Right lobe of liver (tissue), 6 donors: ENCODE measurements at regions not wholly inside any gene's neighbourhood (a gene's known extent, or its start where the extent isn't known, plus 50 kb on each side); places are given as distances from the start of the nearest gene placed in this dataset.
A peak's percentile ranks its signal among the peaks of the same experiment; 100 is the strongest.

Experiments used
- ATAC-seq, 4 donors: fragments of 200-7000 bp; cut with Tn5 transposase; one replicate each; pipeline ENCODE4 v1.9.1; 2020; ENCODE audit warnings: mild to moderate bottlenecking in 4 of 4, moderate library complexity in 4 of 4
- DNase-seq, 3 donors: peaks; one replicate each; pipeline ENCODE4 v3.0.0-alpha.2; 2020
- H3K27ac ChIP-seq, 3 donors: fragments of 200-600 bp; one replicate each; pipeline ENCODE4 v1.8.0; 2022
- H3K27me3 ChIP-seq, 2 donors: fragments of 200-600 bp; one replicate each; pipeline ENCODE4 v1.8.0; 2022
- H3K36me3 ChIP-seq, 4 donors: fragments of 200-600 bp; sonication (generic) in 1 of 4; one replicate each; pipeline versions ENCODE4 v1.5.1 to v1.8.0; 2017 to 2022; ENCODE audit warnings: control low read depth in 1 of 4
- H3K4me1 ChIP-seq, 4 donors: fragments of 200-600 bp; sonication (generic) in 1 of 4; one replicate each; pipeline versions ENCODE4 v1.5.1 to v1.8.0; 2017 to 2022; ENCODE audit warnings: control low read depth in 1 of 4
- H3K4me3 ChIP-seq, 3 donors: fragments of 200-600 bp; one replicate each; pipeline ENCODE4 v1.8.0; 2022
- H3K9me3 ChIP-seq, 4 donors: fragments of 200-600 bp; sonication (generic) in 1 of 4; one replicate each; pipeline versions ENCODE4 v1.5.1 to v1.8.0; 2017 to 2022; ENCODE audit warnings: control low read depth in 1 of 4
- CTCF ChIP-seq, 4 donors: fragments of 200-600 bp in 3 of 4; fragments of 450-650 bp in 1 of 4; IDR thresholded peaks; one replicate each; pipeline versions ENCODE4 v1.5.1 to v1.8.0; 2016 to 2022; ENCODE audit warnings: antibody characterized with exemption in 4 of 4, mild to moderate bottlenecking in 2 of 4
- POLR2A ChIP-seq: fragments of 450-650 bp; IDR thresholded peaks from one replicate; pipeline ENCODE4 v1.6.1; 2017; ENCODE audit warnings: antibody characterized with exemption, mild to moderate bottlenecking
- WGBS: methylation state at CpG from one replicate; pipeline ENCODE4 v1.1.6; 2018; ENCODE audit warnings: low coverage, low lambda C conversion rate; ENCODE audit not compliant: insufficient coverage; ENCODE audit errors: missing lambda C conversion rate; 5-methylcytosine and 5-hydroxymethylcytosine counted together
- intact Hi-C, 2 donors: fragments of 100-400 bp; cut with DNase I; formaldehyde crosslinking; loops; one replicate each; pipeline versions ENCODE4 v1.11.2 to v1.14.1; 2022
- donor health status: DM: no; HTN: yes; CAD: no.
- donor health status: DM: no; HTN: no; CAD: no.
- donor health status: DM: no; HTN: no; CAD: no.
- donor health status: DM: no; HTN: yes; CAD: no.
- donor health status: DM: no; HTN: yes; CAD: no.

GRCh38 chr13:109957875-109958274 lies 171.5 kb upstream of the IRS2 start:
- DNase-seq (no peak), ATAC-seq (no peak)
- intact Hi-C loops: no loop called here
- Histone ChIP-seq H3K4me3 (no peak overlapping the region), H3K9me3 (no peaks in the 10 kb centered on the region), H3K27me3 (no peaks in the 10 kb centered on the region), H3K36me3 (no peaks in the 10 kb centered on the region), H3K4me1 (no peaks in the 10 kb centered on the region), H3K27ac (no peak overlapping the region)
- no peak for TF ChIP-seq POLR2A
- 86% methylated on average over 4 of the region's 5 CpGs for WGBS

- Histone ChIP-seq H3K36me3 (no peaks in the 10 kb centered on the region), H3K9me3 (no peaks in the 10 kb centered on the region), H3K27ac (no peak overlapping the region), H3K4me1 (no peaks in the 10 kb centered on the region), H3K27me3 (no peaks in the 10 kb centered on the region), H3K4me3 (no peak overlapping the region)
- TF ChIP-seq POLR2A (no peak), CTCF (IDR thresholded peaks at IDR 0.05) (no peak)
- 38% methylated on average over 3 of the region's 3 CpGs for WGBS
- peak in 1 of 4 donors; percentile 20 for ATAC-seq
- DNase-seq: no peak
- intact Hi-C loops: no loop called here
Observed at GRCh38 chr13:109955598-109955997, 169.2 kb upstream of the IRS2 start.

- H3K9me3 ChIP-seq: no peaks in the 10 kb centered on the region
- WGBS: 67% methylated on average over 5 of the region's 6 CpGs
- intact Hi-C loops: no loop called here
- no peak overlapping the region for H3K27ac ChIP-seq
- no peak for DNase-seq
- no peaks in the 10 kb centered on the region for H3K36me3 ChIP-seq
- TF ChIP-seq CTCF (IDR thresholded peaks at IDR 0.05): no peak
- TF ChIP-seq POLR2A: no peak
- no peaks in the 10 kb centered on the region for H3K4me1 ChIP-seq
- no peak for ATAC-seq
- H3K4me3 ChIP-seq: no peak overlapping the region
- H3K27me3 ChIP-seq: no peaks in the 10 kb centered on the region
Observed at GRCh38 chr13:109954441-109954840, 168.1 kb upstream of the IRS2 start.

- Histone ChIP-seq H3K27me3 (no peaks in the 10 kb centered on the region), H3K27ac (no peak overlapping the region), H3K4me3 (no peak overlapping the region), H3K9me3 (no peaks in the 10 kb centered on the region), H3K36me3 (no peaks in the 10 kb centered on the region), H3K4me1 (no peaks in the 10 kb centered on the region)
- intact Hi-C loops: no loop called here
- ATAC-seq (no peak), DNase-seq (no peak)
- 70% methylated on average over 1 of the region's 1 CpG for WGBS
- no peak for TF ChIP-seq POLR2A
- TF ChIP-seq CTCF (IDR thresholded peaks at IDR 0.05): no peak
Observed at GRCh38 chr13:109951491-109951890, 165.1 kb upstream of the IRS2 start.

GRCh38 chr13:109949397-109949796 lies 163.0 kb upstream of the IRS2 start:
- no peak for TF ChIP-seq CTCF (IDR thresholded peaks at IDR 0.05)
- TF ChIP-seq POLR2A: no peak
- no peaks in the 10 kb centered on the region for H3K27me3 ChIP-seq
- H3K9me3 ChIP-seq: no peaks in the 10 kb centered on the region
- no peaks in the 10 kb centered on the region for H3K4me1 ChIP-seq
- DNase-seq: no peak
- H3K4me3 ChIP-seq: no peak overlapping the region
- no peak overlapping the region for H3K27ac ChIP-seq
- intact Hi-C loops: no loop called here
- ATAC-seq: peak in 1 of 4 donors; percentile 38
- WGBS: 67% methylated on average over 2 of the region's 2 CpGs
- no peaks in the 10 kb centered on the region for H3K36me3 ChIP-seq
